MM.1S (cell line): ENCODE measurements at regions not wholly inside any gene's neighbourhood (a gene's known extent, or its start where the extent isn't known, plus 50 kb on each side); places are given as distances from the start of the nearest gene placed in this dataset.

Experiments used
- DNase-seq: peaks from one replicate; pipeline ENCODE4 v3.0.0-alpha.2; 2015
- H2AFZ ChIP-seq: fragments of 300-600 bp; sonication (generic); 2 replicates; pipeline ENCODE4 v1.6.0; 2016; ENCODE audit warnings: antibody characterized with exemption, low read length
- H3F3A ChIP-seq: fragments of 300-600 bp; sonication (generic); 2 replicates; pipeline ENCODE4 v1.6.1; 2016; ENCODE audit warnings: mild to moderate bottlenecking, antibody characterized with exemption, low read length, moderate library complexity, mixed read lengths; ENCODE audit not compliant: insufficient read depth
- H3K27ac ChIP-seq: fragments of 300-600 bp; sonication (generic); 2 replicates; pipeline ENCODE4 v1.5.1; 2016; ENCODE audit warnings: mild to moderate bottlenecking, low read length
- H3K27me3 ChIP-seq: fragments of 300-600 bp; sonication (generic); replicated peaks from 2 replicates; pipeline ENCODE4 v1.6.0; 2016; ENCODE audit warnings: low read length; ENCODE audit not compliant: insufficient read depth
- H3K36me3 ChIP-seq: fragments of 300-600 bp; sonication (generic); replicated peaks from 2 replicates; pipeline ENCODE4 v1.6.1; 2016; ENCODE audit warnings: mild to moderate bottlenecking, low read length, mixed read lengths; ENCODE audit not compliant: insufficient read depth
- H3K4me1 ChIP-seq: fragments of 300-600 bp; sonication (generic); 2 replicates; pipeline ENCODE4 v1.6.1; 2016; ENCODE audit warnings: low read length, mixed read lengths
- H3K4me2 ChIP-seq: fragments of 300-600 bp; sonication (generic); 2 replicates; pipeline ENCODE4 v1.6.0; 2016; ENCODE audit warnings: low read depth, low read length
- H3K4me3 ChIP-seq: fragments of 300-600 bp; sonication (generic); 2 replicates; pipeline ENCODE4 v1.5.1; 2016; ENCODE audit warnings: low read length, mixed read lengths
- H3K79me2 ChIP-seq: fragments of 300-600 bp; sonication (generic); 2 replicates; pipeline ENCODE4 v1.6.1; 2016; ENCODE audit warnings: mixed run types, low read length, mixed read lengths
- H3K9ac ChIP-seq: fragments of 300-600 bp; sonication (generic); 2 replicates; pipeline ENCODE4 v1.6.1; 2016; ENCODE audit warnings: low read length, mixed read lengths
- H3K9me2 ChIP-seq: fragments of 300-600 bp; sonication (generic); replicated peaks from 2 replicates; pipeline ENCODE4 v1.6.1; 2016; ENCODE audit warnings: mild to moderate bottlenecking, low read length, mixed read lengths; ENCODE audit not compliant: insufficient read depth
- H3K9me3 ChIP-seq: fragments of 300-600 bp; sonication (generic); replicated peaks from 2 replicates; pipeline ENCODE4 v1.6.1; 2016; ENCODE audit warnings: mild to moderate bottlenecking, low read length, mixed read lengths; ENCODE audit not compliant: insufficient read depth
- H4K20me1 ChIP-seq: fragments of 300-600 bp; sonication (generic); 2 replicates; pipeline ENCODE4 v1.6.1; 2016; ENCODE audit warnings: mild to moderate bottlenecking, low read length, moderate library complexity, mixed read lengths; ENCODE audit not compliant: insufficient read depth
- EZH2 ChIP-seq: fragments of 300-600 bp; sonication (generic); optimal IDR thresholded peaks from 2 replicates; pipeline ENCODE3; 2017; ENCODE audit warnings: low read depth, mild to moderate bottlenecking, antibody characterized with exemption, low read length, mixed read lengths
- EZH2phosphoT487 ChIP-seq: fragments of 300-600 bp; sonication (generic); IDR thresholded peaks from 2 replicates; pipeline ENCODE4 v1.6.1; 2018; ENCODE audit warnings: antibody characterized with exemption, low read length
- TF ChIP-seq, protein P1 (sequence below): fragments of 300-600 bp; sonication (generic); IDR thresholded peaks from 2 replicates; pipeline ENCODE4 v1.5.1; 2016; ENCODE audit warnings: antibody characterized with exemption, low read length, mixed read lengths

DNA sequence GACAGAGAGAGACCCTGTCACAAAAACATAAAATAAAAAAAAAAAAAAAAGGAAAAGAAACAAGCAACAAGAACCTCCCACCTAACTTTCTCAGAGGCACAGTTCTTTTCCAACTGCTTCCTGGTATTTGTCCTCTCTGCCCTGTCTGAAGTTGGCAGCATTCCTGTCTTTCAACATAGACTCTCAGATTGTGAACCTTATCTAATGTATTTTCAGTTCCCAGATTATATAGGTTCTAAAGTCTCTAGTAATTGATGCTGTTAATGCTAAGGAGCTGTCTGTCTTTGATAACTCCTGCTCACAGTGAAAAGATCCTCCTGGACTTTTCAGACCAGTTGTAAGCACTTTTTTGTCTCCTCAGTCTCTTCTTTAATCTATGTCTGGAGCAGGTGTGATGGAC, 199.5 kb upstream of the P2RY1 start:
- no peak overlapping the region for H3K9ac ChIP-seq
- H3K9me3 ChIP-seq, result no peaks in the 10 kb centered on the region
- H3K27me3 ChIP-seq, result no peaks in the 10 kb centered on the region
- no peak overlapping the region for H3K4me2 ChIP-seq
- DNase-seq, result no peak
- no peak overlapping the region for H3K4me3 ChIP-seq
- no peaks in the 10 kb centered on the region for H3K9me2 ChIP-seq
- TF ChIP-seq EZH2, result no peak
- TF ChIP-seq EZH2phosphoT487, result no peak
- TF ChIP-seq, protein P1, sequence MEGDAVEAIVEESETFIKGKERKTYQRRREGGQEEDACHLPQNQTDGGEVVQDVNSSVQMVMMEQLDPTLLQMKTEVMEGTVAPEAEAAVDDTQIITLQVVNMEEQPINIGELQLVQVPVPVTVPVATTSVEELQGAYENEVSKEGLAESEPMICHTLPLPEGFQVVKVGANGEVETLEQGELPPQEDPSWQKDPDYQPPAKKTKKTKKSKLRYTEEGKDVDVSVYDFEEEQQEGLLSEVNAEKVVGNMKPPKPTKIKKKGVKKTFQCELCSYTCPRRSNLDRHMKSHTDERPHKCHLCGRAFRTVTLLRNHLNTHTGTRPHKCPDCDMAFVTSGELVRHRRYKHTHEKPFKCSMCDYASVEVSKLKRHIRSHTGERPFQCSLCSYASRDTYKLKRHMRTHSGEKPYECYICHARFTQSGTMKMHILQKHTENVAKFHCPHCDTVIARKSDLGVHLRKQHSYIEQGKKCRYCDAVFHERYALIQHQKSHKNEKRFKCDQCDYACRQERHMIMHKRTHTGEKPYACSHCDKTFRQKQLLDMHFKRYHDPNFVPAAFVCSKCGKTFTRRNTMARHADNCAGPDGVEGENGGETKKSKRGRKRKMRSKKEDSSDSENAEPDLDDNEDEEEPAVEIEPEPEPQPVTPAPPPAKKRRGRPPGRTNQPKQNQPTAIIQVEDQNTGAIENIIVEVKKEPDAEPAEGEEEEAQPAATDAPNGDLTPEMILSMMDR, result no peak
- H3K27ac ChIP-seq, result no peak overlapping the region
- H3F3A ChIP-seq, result no peaks in the 10 kb centered on the region
- H2AFZ ChIP-seq, result no peak overlapping the region
- no peaks in the 10 kb centered on the region for H4K20me1 ChIP-seq
- no peaks in the 10 kb centered on the region for H3K4me1 ChIP-seq
- H3K79me2 ChIP-seq, result no peaks in the 10 kb centered on the region
- no peaks in the 10 kb centered on the region for H3K36me3 ChIP-seq

- no peaks in the 10 kb centered on the region for H3K4me1 ChIP-seq
- H4K20me1 ChIP-seq, result no peaks in the 10 kb centered on the region
- H3K27ac ChIP-seq, result no peak overlapping the region
- no peak for DNase-seq
- H3K27me3 ChIP-seq, result no peaks in the 10 kb centered on the region
- no peaks in the 10 kb centered on the region for H3K9me2 ChIP-seq
- H3K4me2 ChIP-seq, result no peak overlapping the region
- no peaks in the 10 kb centered on the region for H3K36me3 ChIP-seq
- H3K9me3 ChIP-seq, result no peaks in the 10 kb centered on the region
- H3F3A ChIP-seq, result no peaks in the 10 kb centered on the region
- no peak overlapping the region for H3K4me3 ChIP-seq
- TF ChIP-seq EZH2phosphoT487, result no peak
- no peak for TF ChIP-seq EZH2
- TF ChIP-seq, protein P1, result no peak
- no peak overlapping the region for H2AFZ ChIP-seq
- no peaks in the 10 kb centered on the region for H3K79me2 ChIP-seq
- no peak overlapping the region for H3K9ac ChIP-seq
Measured at GRCh38 chr3:152636651-152637050, 198.3 kb upstream of the P2RY1 start.

GRCh38 chr3:152638214-152638613, 196.7 kb upstream of the P2RY1 start:
- Histone ChIP-seq H3K79me2 (no peaks in the 10 kb centered on the region), H3K4me3 (no peak overlapping the region), H3K27ac (no peak overlapping the region), H4K20me1 (no peaks in the 10 kb centered on the region), H3K4me2 (no peak overlapping the region), H3K9me3 (no peaks in the 10 kb centered on the region), H3K9ac (no peak overlapping the region), H3K9me2 (no peaks in the 10 kb centered on the region), H3F3A (no peaks in the 10 kb centered on the region), H3K4me1 (no peaks in the 10 kb centered on the region), H3K27me3 (no peaks in the 10 kb centered on the region), H2AFZ (no peak overlapping the region), H3K36me3 (no peaks in the 10 kb centered on the region)
- TF ChIP-seq EZH2phosphoT487, result no peak
- no peak for DNase-seq

GRCh38 chr3:152638707-152639450, 196.1 kb upstream of the P2RY1 start:
- TF ChIP-seq, protein P1, result no peak
- TF ChIP-seq EZH2 (no peak), EZH2phosphoT487 (no peak)
- Histone ChIP-seq H3K27me3 (no peaks in the 10 kb centered on the region), H3K4me2 (no peak overlapping the region), H2AFZ (no peak overlapping the region), H3K4me1 (no peaks in the 10 kb centered on the region), H3K9me2 (no peaks in the 10 kb centered on the region), H3F3A (no peaks in the 10 kb centered on the region), H3K79me2 (no peaks in the 10 kb centered on the region), H3K9me3 (no peaks in the 10 kb centered on the region), H3K27ac (no peak overlapping the region), H3K36me3 (no peaks in the 10 kb centered on the region), H3K4me3 (no peak overlapping the region), H3K9ac (no peak overlapping the region), H4K20me1 (no peaks in the 10 kb centered on the region)
- no peak for DNase-seq
